NCI-H2029 treated with DMSO at 0.1 percent for 48 hours (cell line): ENCODE measurements at regions not wholly inside any gene's neighbourhood (a gene's known extent, or its start where the extent isn't known, plus 50 kb on each side); places are given as distances from the start of the nearest gene placed in this dataset.
"Not testable (repeated sequence)": the region's sequence is repeated elsewhere in the genome, so short reads cannot be mapped to it uniquely, and the experiment has no call there.

Source experiments
- DNase-seq: peaks from one replicate; lab custom pipeline; 2025; lab: John Stamatoyannopoulos, UW

GRCh38 chr1:146281522-146281921 is 52.7 kb upstream of the NOTCH2NLA start:
- DNase-seq, result not testable (repeated sequence)

GRCh38 chr1:146278758-146279157 is 49.9 kb upstream of the NOTCH2NLA start:
- not testable (repeated sequence) for DNase-seq
